Nephron progenitor cell (in vitro differentiated cells): ENCODE measurements at regions not wholly inside any gene's neighbourhood (a gene's known extent, or its start where the extent isn't known, plus 50 kb on each side); places are given as distances from the start of the nearest gene placed in this dataset.

ENCODE experiments used
- DNase-seq: peaks from one replicate; pipeline ENCODE4 v3.0.0; 2021
- H3K27ac Mint-ChIP-seq: 2 replicates; pipeline ENCODE4 v1.8.0; 2021; ENCODE audit warnings: mild to moderate bottlenecking, moderate library complexity, mixed read lengths
- H3K27me3 Mint-ChIP-seq: 2 replicates; pipeline ENCODE4 v1.8.0; 2021; ENCODE audit warnings: mild to moderate bottlenecking, low read depth, mixed read lengths; ENCODE audit not compliant: poor library complexity
- H3K36me3 Mint-ChIP-seq: 2 replicates; pipeline ENCODE4 v1.8.0; 2021; ENCODE audit warnings: low read depth, mixed read lengths
- H3K4me1 Mint-ChIP-seq: 2 replicates; pipeline ENCODE4 v1.8.0; 2021; ENCODE audit warnings: mixed read lengths
- H3K4me3 Mint-ChIP-seq: 2 replicates; pipeline ENCODE4 v1.8.0; 2021; ENCODE audit warnings: mild to moderate bottlenecking, moderate library complexity, mixed read lengths
- H3K9me3 Mint-ChIP-seq: 2 replicates; pipeline ENCODE4 v1.8.0; 2021; ENCODE audit warnings: mild to moderate bottlenecking, moderate library complexity, mixed read lengths
- TF ChIP-seq, protein P1 (sequence below): fragments of 200-600 bp; sonication (generic); IDR thresholded peaks from 2 replicates; pipeline ENCODE4 v1.5.0; 2021; ENCODE audit warnings: antibody characterized with exemption

DNA sequence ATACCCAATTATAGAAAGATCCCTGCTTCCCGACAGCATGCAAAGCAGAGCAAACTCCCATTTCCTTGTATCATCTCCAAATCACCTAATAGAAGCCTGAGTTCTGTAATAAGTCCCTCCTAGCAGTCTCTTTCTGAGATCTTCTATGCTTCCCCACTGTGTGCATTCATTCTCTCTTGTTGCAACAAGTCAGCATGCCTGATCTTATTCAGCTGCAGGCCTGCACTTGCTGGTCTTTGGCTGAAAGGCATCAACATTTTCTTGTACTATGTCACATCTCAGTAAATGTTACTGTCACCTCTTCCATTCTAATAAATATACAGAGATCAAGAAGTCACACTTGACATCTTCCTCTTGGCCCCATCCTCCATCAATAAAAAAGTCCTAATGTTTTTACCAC lies 449.9 kb upstream of the MEX3C start:
- no peaks in the 10 kb centered on the region for H3K9me3 Mint-ChIP-seq
- TF ChIP-seq, protein P1, sequence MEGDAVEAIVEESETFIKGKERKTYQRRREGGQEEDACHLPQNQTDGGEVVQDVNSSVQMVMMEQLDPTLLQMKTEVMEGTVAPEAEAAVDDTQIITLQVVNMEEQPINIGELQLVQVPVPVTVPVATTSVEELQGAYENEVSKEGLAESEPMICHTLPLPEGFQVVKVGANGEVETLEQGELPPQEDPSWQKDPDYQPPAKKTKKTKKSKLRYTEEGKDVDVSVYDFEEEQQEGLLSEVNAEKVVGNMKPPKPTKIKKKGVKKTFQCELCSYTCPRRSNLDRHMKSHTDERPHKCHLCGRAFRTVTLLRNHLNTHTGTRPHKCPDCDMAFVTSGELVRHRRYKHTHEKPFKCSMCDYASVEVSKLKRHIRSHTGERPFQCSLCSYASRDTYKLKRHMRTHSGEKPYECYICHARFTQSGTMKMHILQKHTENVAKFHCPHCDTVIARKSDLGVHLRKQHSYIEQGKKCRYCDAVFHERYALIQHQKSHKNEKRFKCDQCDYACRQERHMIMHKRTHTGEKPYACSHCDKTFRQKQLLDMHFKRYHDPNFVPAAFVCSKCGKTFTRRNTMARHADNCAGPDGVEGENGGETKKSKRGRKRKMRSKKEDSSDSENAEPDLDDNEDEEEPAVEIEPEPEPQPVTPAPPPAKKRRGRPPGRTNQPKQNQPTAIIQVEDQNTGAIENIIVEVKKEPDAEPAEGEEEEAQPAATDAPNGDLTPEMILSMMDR = no peak
- H3K4me1 Mint-ChIP-seq = peaks cover 5% of the 10 kb centered on the region
- H3K27me3 Mint-ChIP-seq = peaks cover 3% of the 10 kb centered on the region
- DNase-seq = no peak
- no peak overlapping the region for H3K27ac Mint-ChIP-seq
- no peak overlapping the region for H3K4me3 Mint-ChIP-seq
- H3K36me3 Mint-ChIP-seq = no peaks in the 10 kb centered on the region

DNA sequence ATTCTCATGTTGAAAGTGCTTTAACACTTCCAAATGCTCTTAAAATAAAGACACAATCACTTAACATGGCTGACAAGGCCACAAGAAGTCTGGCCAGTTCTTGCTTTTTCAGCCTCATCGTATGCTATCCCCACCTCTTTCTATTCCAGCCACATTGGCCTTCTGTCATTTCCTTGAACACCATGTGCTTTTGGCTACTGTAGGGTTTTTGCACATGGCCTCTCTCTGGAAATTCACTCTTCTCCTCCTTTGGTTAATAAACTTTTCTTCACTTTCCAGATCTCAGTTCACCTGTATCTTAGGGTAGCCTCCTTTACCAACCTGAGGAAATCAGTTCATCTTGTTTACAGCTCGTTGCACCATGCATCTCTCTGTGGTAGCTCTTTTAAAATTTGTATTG lies 450.5 kb upstream of the MEX3C start:
- TF ChIP-seq, protein P1 = no peak
- Mint-ChIP-seq H3K4me1 (peaks cover 5% of the 10 kb centered on the region), H3K36me3 (no peaks in the 10 kb centered on the region), H3K27me3 (peaks cover 3% of the 10 kb centered on the region), H3K4me3 (no peak overlapping the region), H3K27ac (no peak overlapping the region), H3K9me3 (no peaks in the 10 kb centered on the region)
- no peak for DNase-seq

DNA sequence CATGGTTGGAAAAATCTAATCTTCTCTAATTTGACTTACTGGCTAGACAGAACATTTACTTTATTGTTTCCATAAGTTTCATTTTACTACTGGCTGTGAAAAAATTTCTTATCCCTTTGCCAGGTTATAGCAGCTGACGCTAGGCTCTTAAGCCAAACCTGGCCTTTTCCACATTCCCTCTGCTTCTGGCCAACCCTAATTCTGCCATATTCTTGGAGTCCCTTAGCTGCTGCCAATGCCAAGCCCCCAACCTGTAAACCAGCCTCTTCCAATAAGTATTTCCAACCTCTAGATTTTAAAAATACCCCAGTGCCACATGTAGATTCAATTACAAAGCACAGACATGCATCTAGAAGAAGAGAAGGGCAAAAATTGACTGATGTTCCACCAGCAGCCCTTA lies 452.3 kb upstream of the MEX3C start:
- no peak overlapping the region for H3K27ac Mint-ChIP-seq
- no peak for DNase-seq
- no peaks in the 10 kb centered on the region for H3K9me3 Mint-ChIP-seq
- H3K4me3 Mint-ChIP-seq = no peak overlapping the region
- H3K4me1 Mint-ChIP-seq = peaks cover 2% of the 10 kb centered on the region
- TF ChIP-seq, protein P1 = no peak
- no peaks in the 10 kb centered on the region for H3K36me3 Mint-ChIP-seq
- H3K27me3 Mint-ChIP-seq = peaks cover 3% of the 10 kb centered on the region

DNA sequence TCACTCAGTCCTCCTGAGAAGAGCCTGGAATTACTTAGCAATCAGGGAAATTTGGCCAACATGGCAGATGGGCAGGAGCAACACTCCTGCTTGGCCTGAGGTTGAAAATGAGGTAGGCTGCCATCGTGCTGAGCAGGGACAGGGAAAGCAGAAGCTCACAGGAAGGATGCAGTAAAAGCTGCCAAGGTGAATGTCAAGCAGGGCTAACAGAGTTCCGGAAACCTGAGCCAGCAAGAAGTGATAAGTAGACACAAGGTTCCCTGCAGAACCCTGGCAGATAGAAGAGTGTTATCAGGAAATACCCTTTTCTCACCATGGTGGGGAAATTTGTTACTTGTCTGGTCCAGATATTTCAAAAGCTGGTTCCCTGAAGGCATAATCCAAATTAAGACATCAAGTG lies 454.3 kb upstream of the MEX3C start:
- H3K4me3 Mint-ChIP-seq = no peak overlapping the region
- TF ChIP-seq, protein P1 = no peak

DNA sequence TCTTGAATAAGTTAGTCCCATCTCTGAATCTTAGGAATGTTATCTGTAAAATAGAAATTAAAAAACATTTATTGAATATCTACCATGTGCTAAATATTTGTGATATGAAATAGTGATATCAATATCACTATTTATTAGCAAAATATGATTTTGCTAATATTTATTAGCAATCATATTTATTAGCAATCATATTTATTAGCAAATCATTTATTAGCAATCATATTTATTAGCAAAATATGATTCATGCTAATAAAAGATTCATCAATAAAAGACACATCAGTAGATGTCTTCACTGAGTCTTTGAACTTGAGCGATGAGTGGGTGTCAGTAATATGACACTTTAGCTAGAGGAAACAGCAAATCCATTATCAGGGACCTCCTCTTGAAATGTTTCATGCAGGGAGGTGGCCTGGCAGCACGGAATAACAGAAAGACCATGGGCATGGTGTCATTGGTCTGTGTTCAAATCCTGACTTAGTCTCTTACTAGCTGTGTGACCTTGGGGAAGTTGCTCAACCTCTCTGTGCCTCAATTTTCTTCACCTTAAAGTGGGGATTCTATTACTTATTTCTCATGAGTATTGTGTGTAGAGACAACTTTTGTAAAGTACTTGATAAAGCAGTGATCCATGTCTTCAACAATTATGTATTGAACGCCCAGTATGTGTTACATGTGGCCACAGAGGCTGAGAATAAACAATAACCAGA lies 456.2 kb upstream of the MEX3C start:
- Mint-ChIP-seq H3K9me3 (no peaks in the 10 kb centered on the region), H3K27ac (no peak overlapping the region), H3K4me1 (peaks cover 5% of the 10 kb centered on the region), H3K27me3 (peaks cover 19% of the 10 kb centered on the region), H3K36me3 (no peaks in the 10 kb centered on the region), H3K4me3 (no peak overlapping the region)
- TF ChIP-seq, protein P1 = no peak
- no peak for DNase-seq

More for the DNA sequence above, 454.3 kb upstream of the MEX3C start:
- peaks cover 14% of the 10 kb centered on the region for H3K27me3 Mint-ChIP-seq
- H3K4me1 Mint-ChIP-seq = peaks cover 5% of the 10 kb centered on the region
- no peak for DNase-seq
- no peaks in the 10 kb centered on the region for H3K36me3 Mint-ChIP-seq
- H3K27ac Mint-ChIP-seq = no peak overlapping the region
- H3K9me3 Mint-ChIP-seq = no peaks in the 10 kb centered on the region
